Suprapubic skin (tissue), 4 donors: ENCODE measurements at regions not wholly inside any gene's neighbourhood (a gene's known extent, or its start where the extent isn't known, plus 50 kb on each side); places are given as distances from the start of the nearest gene placed in this dataset.

Source experiments
- POLR2A ChIP-seq, 2 donors: fragments of 450-650 bp; IDR thresholded peaks; one replicate each; pipeline ENCODE4 v1.6.1; 2017; ENCODE audit warnings: antibody characterized with exemption in 2 of 2, mild to moderate bottlenecking in 2 of 2, moderate library complexity in 2 of 2
- POLR2AphosphoS5 ChIP-seq, 3 donors: sonication (generic); formaldehyde crosslinking; IDR thresholded peaks; one replicate each; pipeline ENCODE4 v1.6.1; 2017; ENCODE audit warnings: antibody characterized with exemption in 3 of 3
- TF ChIP-seq, protein P1 (sequence below), 2 donors: fragments of 200-600 bp in 1 of 2; fragments of 450-650 bp in 1 of 2; sonication (generic) in 1 of 2; IDR thresholded peaks; one replicate each; pipeline ENCODE4 v1.5.1; 2016 to 2019; ENCODE audit warnings: antibody characterized with exemption in 2 of 2, mild to moderate bottlenecking in 1 of 2, moderate library complexity in 1 of 2

DNA sequence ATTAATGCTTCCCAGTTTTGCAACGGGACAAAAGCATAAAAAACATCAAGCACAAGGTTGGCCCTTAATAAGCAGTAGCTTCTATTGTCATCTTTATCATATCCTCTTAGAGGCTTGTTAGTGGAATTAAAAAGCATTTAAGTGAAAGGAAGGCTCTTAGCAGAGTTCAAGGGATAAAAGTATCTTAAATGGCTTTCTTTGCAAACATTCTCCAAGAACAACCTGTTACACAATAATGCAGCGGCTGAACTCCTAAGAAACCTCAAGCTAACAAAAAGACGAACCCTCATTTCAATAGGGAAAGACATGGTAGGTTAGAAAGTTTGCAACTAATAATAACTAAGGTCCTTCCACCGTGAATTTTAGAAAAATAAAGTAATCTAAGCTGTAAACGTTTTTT lies 82.1 kb downstream of the MPP7 start:
- TF ChIP-seq POLR2A (IDR thresholded peaks at IDR 0.05) (no peak), POLR2AphosphoS5 (IDR thresholded peaks at IDR 0.05) (no peak)
- TF ChIP-seq, protein P1, sequence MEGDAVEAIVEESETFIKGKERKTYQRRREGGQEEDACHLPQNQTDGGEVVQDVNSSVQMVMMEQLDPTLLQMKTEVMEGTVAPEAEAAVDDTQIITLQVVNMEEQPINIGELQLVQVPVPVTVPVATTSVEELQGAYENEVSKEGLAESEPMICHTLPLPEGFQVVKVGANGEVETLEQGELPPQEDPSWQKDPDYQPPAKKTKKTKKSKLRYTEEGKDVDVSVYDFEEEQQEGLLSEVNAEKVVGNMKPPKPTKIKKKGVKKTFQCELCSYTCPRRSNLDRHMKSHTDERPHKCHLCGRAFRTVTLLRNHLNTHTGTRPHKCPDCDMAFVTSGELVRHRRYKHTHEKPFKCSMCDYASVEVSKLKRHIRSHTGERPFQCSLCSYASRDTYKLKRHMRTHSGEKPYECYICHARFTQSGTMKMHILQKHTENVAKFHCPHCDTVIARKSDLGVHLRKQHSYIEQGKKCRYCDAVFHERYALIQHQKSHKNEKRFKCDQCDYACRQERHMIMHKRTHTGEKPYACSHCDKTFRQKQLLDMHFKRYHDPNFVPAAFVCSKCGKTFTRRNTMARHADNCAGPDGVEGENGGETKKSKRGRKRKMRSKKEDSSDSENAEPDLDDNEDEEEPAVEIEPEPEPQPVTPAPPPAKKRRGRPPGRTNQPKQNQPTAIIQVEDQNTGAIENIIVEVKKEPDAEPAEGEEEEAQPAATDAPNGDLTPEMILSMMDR (IDR thresholded peaks at IDR 0.05), result no peak
